KOPT-K1 (cell line): ENCODE measurements at regions not wholly inside any gene's neighbourhood (a gene's known extent, or its start where the extent isn't known, plus 50 kb on each side); places are given as distances from the start of the nearest gene placed in this dataset.

Experiments used
- H3K27ac ChIP-seq: fragments of 200-600 bp; sonication (generic); 2 replicates; pipeline ENCODE4 v1.5.1; 2016; ENCODE audit warnings: antibody characterized with exemption, mild to moderate bottlenecking, low read depth, low read length; ENCODE audit not compliant: poor library complexity, severe bottlenecking
- H3K36me3 ChIP-seq: fragments of 200-600 bp; sonication (generic); 2 replicates; pipeline ENCODE4 v1.5.1; 2017; ENCODE audit warnings: antibody characterized with exemption, mild to moderate bottlenecking, low read length, moderate library complexity; ENCODE audit not compliant: insufficient read depth
- H3K9me3 ChIP-seq: fragments of 200-600 bp; sonication (generic); 2 replicates; pipeline ENCODE4 v1.5.1; 2017; ENCODE audit warnings: antibody characterized with exemption, low read length, mild to moderate bottlenecking; ENCODE audit not compliant: insufficient read depth, poor library complexity, severe bottlenecking

GRCh38 chr1:98460136-98460535 is 201.4 kb upstream of the SNX7 start:
- Histone ChIP-seq H3K27ac (no peak overlapping the region), H3K36me3 (no peaks in the 10 kb centered on the region), H3K9me3 (no peaks in the 10 kb centered on the region)

GRCh38 chr1:98459486-98459870 is 202.0 kb upstream of the SNX7 start:
- Histone ChIP-seq H3K36me3 (no peaks in the 10 kb centered on the region), H3K9me3 (no peaks in the 10 kb centered on the region), H3K27ac (no peak overlapping the region)

GRCh38 chr1:98458511-98459485 is 202.7 kb upstream of the SNX7 start:
- Histone ChIP-seq H3K9me3 (no peaks in the 10 kb centered on the region), H3K36me3 (no peaks in the 10 kb centered on the region), H3K27ac (no peak overlapping the region)

GRCh38 chr1:98457248-98457647 is 204.3 kb upstream of the SNX7 start:
- Histone ChIP-seq H3K9me3 (no peaks in the 10 kb centered on the region), H3K27ac (no peak overlapping the region), H3K36me3 (no peaks in the 10 kb centered on the region)

- Histone ChIP-seq H3K9me3 (no peaks in the 10 kb centered on the region), H3K36me3 (no peaks in the 10 kb centered on the region), H3K27ac (no peak overlapping the region)
Observed at GRCh38 chr1:98454666-98455065, 206.9 kb upstream of the SNX7 start.

GRCh38 chr1:98453066-98453465 is 208.5 kb upstream of the SNX7 start:
- Histone ChIP-seq H3K36me3 (no peaks in the 10 kb centered on the region), H3K9me3 (no peaks in the 10 kb centered on the region), H3K27ac (no peak overlapping the region)

GRCh38 chr1:98452162-98452561 is 209.4 kb upstream of the SNX7 start:
- no peaks in the 10 kb centered on the region for H3K9me3 ChIP-seq
- no peak overlapping the region for H3K27ac ChIP-seq
- H3K36me3 ChIP-seq = no peaks in the 10 kb centered on the region

GRCh38 chr1:98441281-98441680 is 220.2 kb upstream of the SNX7 start:
- Histone ChIP-seq H3K9me3 (no peaks in the 10 kb centered on the region), H3K36me3 (no peaks in the 10 kb centered on the region), H3K27ac (no peak overlapping the region)

- no peak overlapping the region for H3K27ac ChIP-seq
- H3K36me3 ChIP-seq = no peaks in the 10 kb centered on the region
- H3K9me3 ChIP-seq = peaks cover 8% of the 10 kb centered on the region
Observed at GRCh38 chr1:98439471-98439870, 222.1 kb upstream of the SNX7 start.

- Histone ChIP-seq H3K9me3 (peaks cover 8% of the 10 kb centered on the region), H3K27ac (no peak overlapping the region), H3K36me3 (no peaks in the 10 kb centered on the region)
Observed at GRCh38 chr1:98437540-98437939, 224.0 kb upstream of the SNX7 start.

- Histone ChIP-seq H3K9me3 (peaks cover 8% of the 10 kb centered on the region), H3K27ac (no peak overlapping the region), H3K36me3 (no peaks in the 10 kb centered on the region)
Observed at GRCh38 chr1:98437011-98437410, 224.5 kb upstream of the SNX7 start.

- Histone ChIP-seq H3K36me3 (no peaks in the 10 kb centered on the region), H3K27ac (no peak overlapping the region), H3K9me3 (peaks cover 2% of the 10 kb centered on the region)
Observed at GRCh38 chr1:98429965-98430443, 231.5 kb upstream of the SNX7 start.

GRCh38 chr1:98428864-98429263 is 232.7 kb upstream of the SNX7 start:
- H3K27ac ChIP-seq = no peak overlapping the region
- H3K36me3 ChIP-seq = no peaks in the 10 kb centered on the region
- H3K9me3 ChIP-seq = no peaks in the 10 kb centered on the region

- H3K9me3 ChIP-seq = no peaks in the 10 kb centered on the region
- no peak overlapping the region for H3K27ac ChIP-seq
- no peaks in the 10 kb centered on the region for H3K36me3 ChIP-seq
Observed at GRCh38 chr1:98427664-98428063, 233.9 kb upstream of the SNX7 start.

GRCh38 chr1:98426092-98426491 is 235.4 kb upstream of the SNX7 start:
- no peaks in the 10 kb centered on the region for H3K9me3 ChIP-seq
- H3K36me3 ChIP-seq = no peaks in the 10 kb centered on the region
- no peak overlapping the region for H3K27ac ChIP-seq

GRCh38 chr1:98422816-98423215 is 238.7 kb upstream of the SNX7 start:
- Histone ChIP-seq H3K27ac (no peak overlapping the region), H3K36me3 (no peaks in the 10 kb centered on the region), H3K9me3 (peaks cover 4% of the 10 kb centered on the region)
